HL-60 (cell line): ENCODE measurements at regions not wholly inside any gene's neighbourhood (a gene's known extent, or its start where the extent isn't known, plus 50 kb on each side); places are given as distances from the start of the nearest gene placed in this dataset.

Experiments
- GABPA ChIP-seq: IDR thresholded peaks from 2 replicates; pipeline ENCODE4 v1.6.1; 2012; ENCODE audit warnings: low read depth
- POLR2AphosphoS5 ChIP-seq: IDR thresholded peaks from 2 replicates; pipeline ENCODE4 v1.6.1; 2012; ENCODE audit warnings: low read depth
- TF ChIP-seq, protein P1 (sequence below): IDR thresholded peaks from one replicate; pipeline ENCODE4 v1.5.1; 2011; ENCODE audit warnings: low read length, control low read depth, inconsistent platforms; ENCODE audit not compliant: insufficient read depth
- TF ChIP-seq, protein P2 (sequence below): IDR thresholded peaks from 2 replicates; pipeline ENCODE4 v1.6.1; 2012; ENCODE audit warnings: low read depth; ENCODE audit not compliant: insufficient replicate concordance

DNA sequence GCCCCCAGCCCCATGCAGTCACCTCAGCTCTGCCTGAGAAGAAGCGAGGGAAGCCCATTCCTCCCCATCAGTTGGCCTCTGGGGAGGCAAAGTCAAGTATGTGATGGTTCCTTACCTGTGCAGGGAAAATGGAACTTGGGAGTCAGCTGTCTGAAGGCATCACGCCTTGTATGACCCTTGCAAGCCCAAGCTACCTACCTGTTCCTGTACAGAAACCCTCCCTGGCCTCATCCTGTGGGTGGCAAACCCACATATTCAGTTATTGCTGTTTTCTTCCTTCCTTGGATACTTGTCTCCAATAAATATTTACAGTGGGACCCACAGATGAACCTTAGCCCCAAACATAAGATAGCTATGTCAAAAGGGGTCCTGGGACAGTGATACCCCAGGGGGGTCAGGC is 92.2 kb upstream of the MLN start:
- TF ChIP-seq, protein P1, sequence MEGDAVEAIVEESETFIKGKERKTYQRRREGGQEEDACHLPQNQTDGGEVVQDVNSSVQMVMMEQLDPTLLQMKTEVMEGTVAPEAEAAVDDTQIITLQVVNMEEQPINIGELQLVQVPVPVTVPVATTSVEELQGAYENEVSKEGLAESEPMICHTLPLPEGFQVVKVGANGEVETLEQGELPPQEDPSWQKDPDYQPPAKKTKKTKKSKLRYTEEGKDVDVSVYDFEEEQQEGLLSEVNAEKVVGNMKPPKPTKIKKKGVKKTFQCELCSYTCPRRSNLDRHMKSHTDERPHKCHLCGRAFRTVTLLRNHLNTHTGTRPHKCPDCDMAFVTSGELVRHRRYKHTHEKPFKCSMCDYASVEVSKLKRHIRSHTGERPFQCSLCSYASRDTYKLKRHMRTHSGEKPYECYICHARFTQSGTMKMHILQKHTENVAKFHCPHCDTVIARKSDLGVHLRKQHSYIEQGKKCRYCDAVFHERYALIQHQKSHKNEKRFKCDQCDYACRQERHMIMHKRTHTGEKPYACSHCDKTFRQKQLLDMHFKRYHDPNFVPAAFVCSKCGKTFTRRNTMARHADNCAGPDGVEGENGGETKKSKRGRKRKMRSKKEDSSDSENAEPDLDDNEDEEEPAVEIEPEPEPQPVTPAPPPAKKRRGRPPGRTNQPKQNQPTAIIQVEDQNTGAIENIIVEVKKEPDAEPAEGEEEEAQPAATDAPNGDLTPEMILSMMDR: no peak
- TF ChIP-seq GABPA (no peak), POLR2AphosphoS5 (no peak)
- TF ChIP-seq, protein P2, sequence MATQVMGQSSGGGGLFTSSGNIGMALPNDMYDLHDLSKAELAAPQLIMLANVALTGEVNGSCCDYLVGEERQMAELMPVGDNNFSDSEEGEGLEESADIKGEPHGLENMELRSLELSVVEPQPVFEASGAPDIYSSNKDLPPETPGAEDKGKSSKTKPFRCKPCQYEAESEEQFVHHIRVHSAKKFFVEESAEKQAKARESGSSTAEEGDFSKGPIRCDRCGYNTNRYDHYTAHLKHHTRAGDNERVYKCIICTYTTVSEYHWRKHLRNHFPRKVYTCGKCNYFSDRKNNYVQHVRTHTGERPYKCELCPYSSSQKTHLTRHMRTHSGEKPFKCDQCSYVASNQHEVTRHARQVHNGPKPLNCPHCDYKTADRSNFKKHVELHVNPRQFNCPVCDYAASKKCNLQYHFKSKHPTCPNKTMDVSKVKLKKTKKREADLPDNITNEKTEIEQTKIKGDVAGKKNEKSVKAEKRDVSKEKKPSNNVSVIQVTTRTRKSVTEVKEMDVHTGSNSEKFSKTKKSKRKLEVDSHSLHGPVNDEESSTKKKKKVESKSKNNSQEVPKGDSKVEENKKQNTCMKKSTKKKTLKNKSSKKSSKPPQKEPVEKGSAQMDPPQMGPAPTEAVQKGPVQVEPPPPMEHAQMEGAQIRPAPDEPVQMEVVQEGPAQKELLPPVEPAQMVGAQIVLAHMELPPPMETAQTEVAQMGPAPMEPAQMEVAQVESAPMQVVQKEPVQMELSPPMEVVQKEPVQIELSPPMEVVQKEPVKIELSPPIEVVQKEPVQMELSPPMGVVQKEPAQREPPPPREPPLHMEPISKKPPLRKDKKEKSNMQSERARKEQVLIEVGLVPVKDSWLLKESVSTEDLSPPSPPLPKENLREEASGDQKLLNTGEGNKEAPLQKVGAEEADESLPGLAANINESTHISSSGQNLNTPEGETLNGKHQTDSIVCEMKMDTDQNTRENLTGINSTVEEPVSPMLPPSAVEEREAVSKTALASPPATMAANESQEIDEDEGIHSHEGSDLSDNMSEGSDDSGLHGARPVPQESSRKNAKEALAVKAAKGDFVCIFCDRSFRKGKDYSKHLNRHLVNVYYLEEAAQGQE: no peak
